CD4-positive, alpha-beta T cell (primary cell): ENCODE measurements at regions not wholly inside any gene's neighbourhood (a gene's known extent, or its start where the extent isn't known, plus 50 kb on each side); places are given as distances from the start of the nearest gene placed in this dataset.

ENCODE experiments used
- ATAC-seq: fragments of 200-7000 bp; cut with Tn5 transposase; one replicate; pipeline ENCODE4 v1.10.0; 2022; ENCODE audit warnings: mild to moderate bottlenecking; ENCODE audit not compliant: poor library complexity
- CTCF ChIA-PET: fragments of 350-600 bp; sonication (Branson Sonifier 250); formaldehyde crosslinking; loops from one replicate; lab custom pipeline; 2021; ENCODE audit warnings: antibody characterized with exemption, inconsistent platforms; lab: Charles Lee
- POLR2A ChIA-PET: fragments of 350-600 bp; sonication (Branson Sonifier 250); formaldehyde crosslinking; loops from one replicate; lab custom pipeline; 2021; ENCODE audit warnings: antibody characterized with exemption, inconsistent platforms; lab: Charles Lee
- DNase-seq, 14 experiments: peaks; one replicate each; pipeline ENCODE4 v3.0.0-alpha.2; 2013 to 2020; ENCODE audit warnings: mixed read lengths in 2 of 14
- H3K27ac ChIP-seq, 2 donors: one replicate each; pipeline versions ENCODE4 v1.5.1 to v1.7.0; 2013; ENCODE audit warnings: low read length in 2 of 2, low read depth in 1 of 2, mild to moderate bottlenecking in 1 of 2
- H3K27me3 ChIP-seq, 2 experiments: 1 replicate in 1 of 2; 2 replicates in 1 of 2; pipeline versions ENCODE4 v1.6.1 to v1.7.0; 2013; ENCODE audit warnings: low read length in 2 of 2, control low read depth in 1 of 2, mild to moderate bottlenecking in 1 of 2, moderate library complexity in 1 of 2; ENCODE audit not compliant: insufficient read depth in 2 of 2, control insufficient read depth in 1 of 2
- H3K36me3 ChIP-seq: one replicate; pipeline ENCODE4 v1.6.1; 2013; ENCODE audit warnings: low read length, control low read depth; ENCODE audit not compliant: insufficient read depth
- H3K4me1 ChIP-seq: one replicate; pipeline ENCODE4 v1.6.1; 2013; ENCODE audit warnings: low read length, control low read depth; ENCODE audit not compliant: insufficient read depth
- H3K4me3 ChIP-seq: one replicate; pipeline ENCODE4 v1.5.1; 2013; ENCODE audit warnings: mild to moderate bottlenecking, low read length, moderate library complexity
- H3K9me3 ChIP-seq, 2 experiments: 1 replicate in 1 of 2; 2 replicates in 1 of 2; pipeline versions ENCODE4 v1.6.1 to v1.7.0; 2013; ENCODE audit warnings: low read length in 2 of 2, mild to moderate bottlenecking in 2 of 2, control low read depth in 1 of 2, moderate library complexity in 1 of 2; ENCODE audit not compliant: control insufficient read depth in 1 of 2, insufficient read depth in 1 of 2
- H3K27ac Mint-ChIP-seq: one replicate; pipeline ENCODE4 v1.8.0; 2020; ENCODE audit warnings: mixed read lengths
- H3K27me3 Mint-ChIP-seq: one replicate; pipeline ENCODE4 v1.8.0; 2021; ENCODE audit warnings: mixed read lengths
- H3K36me3 Mint-ChIP-seq: one replicate; pipeline ENCODE4 v1.8.0; 2021; ENCODE audit warnings: low read depth, mixed read lengths
- H3K4me1 Mint-ChIP-seq: one replicate; pipeline ENCODE4 v1.8.0; 2021; ENCODE audit warnings: low read depth, mixed read lengths
- H3K4me3 Mint-ChIP-seq: one replicate; pipeline ENCODE4 v1.8.0; 2020; ENCODE audit warnings: mild to moderate bottlenecking, mixed read lengths
- H3K9me3 Mint-ChIP-seq: one replicate; pipeline ENCODE4 v1.8.0; 2020; ENCODE audit warnings: mixed read lengths
- CTCF ChIP-seq: fragments of 200-600 bp; IDR thresholded peaks from one replicate; pipeline ENCODE4 v1.8.0; 2022; ENCODE audit warnings: antibody characterized with exemption, mild to moderate bottlenecking
- intact Hi-C, 2 experiments: fragments of 100-400 bp; cut with DNase I in 1 of 2; cut with micrococcal nuclease in 1 of 2; formaldehyde crosslinking; loops; one replicate each; pipeline versions ENCODE4 v1.15.1 to v1.9.0; 2023 to 2025; cut with DNase I, micrococcal nuclease

GRCh38 chr13:57558051-57558467, 73.5 kb upstream of the PCDH17 start:
- no peak for TF ChIP-seq CTCF
- no peak overlapping the region for H3K27ac Mint-ChIP-seq
- H3K4me1 ChIP-seq: no peaks in the 10 kb centered on the region
- no peaks in the 10 kb centered on the region for H3K36me3 ChIP-seq
- no peaks in the 10 kb centered on the region for H3K9me3 ChIP-seq
- intact Hi-C loops: no loop called here
- POLR2A ChIA-PET: no interaction called here
- ATAC-seq (no peak), DNase-seq (no peak)
- peaks cover 5% of the 10 kb centered on the region for H3K9me3 Mint-ChIP-seq
- H3K27ac ChIP-seq: no peak overlapping the region
- H3K4me1 Mint-ChIP-seq: no peaks in the 10 kb centered on the region
- H3K4me3 ChIP-seq: no peak overlapping the region
- no peak overlapping the region for H3K4me3 Mint-ChIP-seq
- H3K27me3 Mint-ChIP-seq: no peaks in the 10 kb centered on the region
- CTCF ChIA-PET: no interaction called here
- H3K36me3 Mint-ChIP-seq: no peaks in the 10 kb centered on the region
- H3K27me3 ChIP-seq: no peaks in the 10 kb centered on the region

GRCh38 chr13:57568865-57569264, 62.7 kb upstream of the PCDH17 start:
- POLR2A ChIA-PET: no interaction called here
- Histone ChIP-seq H3K4me3 (no peak overlapping the region), H3K9me3 (no peaks in the 10 kb centered on the region), H3K27ac (no peak overlapping the region), H3K36me3 (no peaks in the 10 kb centered on the region), H3K4me1 (no peaks in the 10 kb centered on the region), H3K27me3 (no peaks in the 10 kb centered on the region)
- no peaks in the 10 kb centered on the region for H3K4me1 Mint-ChIP-seq
- no peak for DNase-seq
- no peak for ATAC-seq
- intact Hi-C loops: no loop called here
- TF ChIP-seq CTCF: no peak
- CTCF ChIA-PET: interaction anchor here (0.6 kb wide), 1 partner anchor 1629 kb away, joined by 3 read pairs; no protein-coding TSS in a partner anchor
- no peak overlapping the region for H3K4me3 Mint-ChIP-seq
- no peak overlapping the region for H3K27ac Mint-ChIP-seq
- H3K36me3 Mint-ChIP-seq: no peaks in the 10 kb centered on the region
- no peaks in the 10 kb centered on the region for H3K27me3 Mint-ChIP-seq
- H3K9me3 Mint-ChIP-seq: peaks cover 14% of the 10 kb centered on the region

GRCh38 chr13:57569986-57570385, 61.6 kb upstream of the PCDH17 start:
- intact Hi-C loops: no loop called here
- TF ChIP-seq CTCF: no peak
- Histone ChIP-seq H3K27ac (no peak overlapping the region), H3K9me3 (no peaks in the 10 kb centered on the region), H3K4me3 (no peak overlapping the region), H3K4me1 (no peaks in the 10 kb centered on the region), H3K36me3 (no peaks in the 10 kb centered on the region), H3K27me3 (no peaks in the 10 kb centered on the region)
- H3K9me3 Mint-ChIP-seq: peaks cover 16% of the 10 kb centered on the region
- H3K27me3 Mint-ChIP-seq: no peaks in the 10 kb centered on the region
- no peak overlapping the region for H3K4me3 Mint-ChIP-seq
- no peak overlapping the region for H3K27ac Mint-ChIP-seq
- ATAC-seq (no peak), DNase-seq (no peak)
- ChIA-PET POLR2A (no interaction called here), CTCF (no interaction called here)
- H3K4me1 Mint-ChIP-seq: no peaks in the 10 kb centered on the region
- H3K36me3 Mint-ChIP-seq: no peaks in the 10 kb centered on the region
